Pons (tissue), 1 donor: ENCODE measurements at regions not wholly inside any gene's neighbourhood (a gene's known extent, or its start where the extent isn't known, plus 50 kb on each side); places are given as distances from the start of the nearest gene placed in this dataset.

Experiments used
- DNase-seq: peaks from one replicate; pipeline ENCODE4 v3.0.0-alpha.2; 2016; ENCODE audit warnings: low spot score

- peak; percentile 3 for DNase-seq
Observed at GRCh38 chrX:39603230-39603629, 494.5 kb downstream of the BCOR start.

GRCh38 chrX:39605183-39605582, 492.6 kb downstream of the BCOR start:
- no peak for DNase-seq

GRCh38 chrX:39605866-39606265, 491.9 kb downstream of the BCOR start:
- DNase-seq: no peak

GRCh38 chrX:39609941-39610340, 487.8 kb downstream of the BCOR start:
- DNase-seq: peak; percentile 11

- no peak for DNase-seq
Observed at GRCh38 chrX:39611468-39611867, 486.3 kb downstream of the BCOR start.

GRCh38 chrX:39613482-39613995, 484.2 kb downstream of the BCOR start:
- no peak for DNase-seq

GRCh38 chrX:39613997-39614679, 483.6 kb downstream of the BCOR start:
- no peak for DNase-seq

- no peak for DNase-seq
Observed at GRCh38 chrX:39614680-39614998, 483.1 kb downstream of the BCOR start.

- no peak for DNase-seq
Observed at GRCh38 chrX:39616098-39616729, 481.5 kb downstream of the BCOR start.

- no peak for DNase-seq
Observed at GRCh38 chrX:39616731-39617130, 481.0 kb downstream of the BCOR start.

- DNase-seq: no peak
Observed at GRCh38 chrX:39618178-39618577, 479.6 kb downstream of the BCOR start.

- DNase-seq: no peak
Observed at GRCh38 chrX:39619182-39620009, 478.4 kb downstream of the BCOR start.

GRCh38 chrX:39624166-39624565, 473.6 kb downstream of the BCOR start:
- DNase-seq: no peak

GRCh38 chrX:39625810-39626209, 471.9 kb downstream of the BCOR start:
- no peak for DNase-seq

- no peak for DNase-seq
Observed at GRCh38 chrX:39626749-39627148, 471.0 kb downstream of the BCOR start.

GRCh38 chrX:39627257-39627656, 470.5 kb downstream of the BCOR start:
- DNase-seq: no peak

- no peak for DNase-seq
Observed at GRCh38 chrX:39629001-39629400, 468.8 kb downstream of the BCOR start.

- DNase-seq: no peak
Observed at GRCh38 chrX:39630344-39630743, 467.4 kb downstream of the BCOR start.

GRCh38 chrX:39631276-39632229, 466.2 kb downstream of the BCOR start:
- DNase-seq: no peak

GRCh38 chrX:39633293-39633692, 464.5 kb downstream of the BCOR start:
- no peak for DNase-seq

GRCh38 chrX:39636481-39636880, 461.3 kb downstream of the BCOR start:
- no peak for DNase-seq

- DNase-seq: no peak
Observed at GRCh38 chrX:39638526-39638925, 459.2 kb downstream of the BCOR start.
